OCI-LY7 (cell line): ENCODE measurements at regions not wholly inside any gene's neighbourhood (a gene's known extent, or its start where the extent isn't known, plus 50 kb on each side); places are given as distances from the start of the nearest gene placed in this dataset.

Source experiments
- CTCF ChIP-seq: fragments of 200-600 bp; sonication (generic); conservative IDR thresholded peaks from 2 replicates; pipeline ENCODE4 v1.5.1; 2014; ENCODE audit warnings: mild to moderate bottlenecking, antibody characterized with exemption, low read length, moderate library complexity, mixed read lengths
- EZH2phosphoT487 ChIP-seq: fragments of 200-600 bp; sonication (generic); IDR thresholded peaks from 2 replicates; pipeline ENCODE4 v1.6.1; 2018; ENCODE audit warnings: low read depth, borderline replicate concordance, mild to moderate bottlenecking, mixed run types, antibody characterized with exemption, low read length, moderate library complexity, mixed read lengths

GRCh38 chrX:73267979-73268378 lies 53.3 kb upstream of the NAP1L2 start:
- TF ChIP-seq EZH2phosphoT487 (no peak), CTCF (no peak)
